Breast epithelium (tissue), 3 donors: ENCODE measurements at regions not wholly inside any gene's neighbourhood (a gene's known extent, or its start where the extent isn't known, plus 50 kb on each side); places are given as distances from the start of the nearest gene placed in this dataset.

ENCODE experiments used
- POLR2AphosphoS5 ChIP-seq, 3 donors: sonication (generic); formaldehyde crosslinking; IDR thresholded peaks; one replicate each; pipeline ENCODE4 v1.6.1; 2017; ENCODE audit warnings: antibody characterized with exemption in 3 of 3
- TF ChIP-seq, protein P1 (sequence below), 3 donors: fragments of 450-650 bp; IDR thresholded peaks; one replicate each; pipeline ENCODE4 v1.5.1; 2016 to 2017; ENCODE audit warnings: antibody characterized with exemption in 3 of 3, mild to moderate bottlenecking in 3 of 3, moderate library complexity in 3 of 3

DNA sequence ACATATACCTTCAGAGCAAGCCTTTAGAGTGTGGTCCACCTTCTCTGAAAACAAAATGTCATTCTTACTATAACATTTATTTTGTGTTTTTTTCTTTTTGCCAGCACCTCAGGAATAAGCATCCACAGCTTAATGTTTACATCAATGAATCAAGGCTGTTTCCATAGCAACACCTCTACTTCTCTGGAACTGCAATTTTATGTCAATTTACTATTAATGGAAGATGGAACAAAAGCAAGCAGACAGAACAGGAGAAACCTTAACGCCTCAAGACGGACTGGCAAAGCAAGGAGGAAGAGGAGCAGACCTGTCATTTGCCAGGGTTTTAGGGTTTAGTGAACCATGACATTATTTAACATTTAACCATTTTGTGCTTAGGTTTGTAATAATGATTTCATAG, 63.1 kb downstream of the PRR15 start:
- no peak for TF ChIP-seq POLR2AphosphoS5 (IDR thresholded peaks at IDR 0.05)
- TF ChIP-seq, protein P1, sequence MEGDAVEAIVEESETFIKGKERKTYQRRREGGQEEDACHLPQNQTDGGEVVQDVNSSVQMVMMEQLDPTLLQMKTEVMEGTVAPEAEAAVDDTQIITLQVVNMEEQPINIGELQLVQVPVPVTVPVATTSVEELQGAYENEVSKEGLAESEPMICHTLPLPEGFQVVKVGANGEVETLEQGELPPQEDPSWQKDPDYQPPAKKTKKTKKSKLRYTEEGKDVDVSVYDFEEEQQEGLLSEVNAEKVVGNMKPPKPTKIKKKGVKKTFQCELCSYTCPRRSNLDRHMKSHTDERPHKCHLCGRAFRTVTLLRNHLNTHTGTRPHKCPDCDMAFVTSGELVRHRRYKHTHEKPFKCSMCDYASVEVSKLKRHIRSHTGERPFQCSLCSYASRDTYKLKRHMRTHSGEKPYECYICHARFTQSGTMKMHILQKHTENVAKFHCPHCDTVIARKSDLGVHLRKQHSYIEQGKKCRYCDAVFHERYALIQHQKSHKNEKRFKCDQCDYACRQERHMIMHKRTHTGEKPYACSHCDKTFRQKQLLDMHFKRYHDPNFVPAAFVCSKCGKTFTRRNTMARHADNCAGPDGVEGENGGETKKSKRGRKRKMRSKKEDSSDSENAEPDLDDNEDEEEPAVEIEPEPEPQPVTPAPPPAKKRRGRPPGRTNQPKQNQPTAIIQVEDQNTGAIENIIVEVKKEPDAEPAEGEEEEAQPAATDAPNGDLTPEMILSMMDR (IDR thresholded peaks at IDR 0.05): no peak
